ENCODE measurements at regions not wholly inside any gene's neighbourhood (a gene's known extent, or its start where the extent isn't known, plus 50 kb on each side); places are given as distances from the start of the nearest gene placed in this dataset.

DNA sequence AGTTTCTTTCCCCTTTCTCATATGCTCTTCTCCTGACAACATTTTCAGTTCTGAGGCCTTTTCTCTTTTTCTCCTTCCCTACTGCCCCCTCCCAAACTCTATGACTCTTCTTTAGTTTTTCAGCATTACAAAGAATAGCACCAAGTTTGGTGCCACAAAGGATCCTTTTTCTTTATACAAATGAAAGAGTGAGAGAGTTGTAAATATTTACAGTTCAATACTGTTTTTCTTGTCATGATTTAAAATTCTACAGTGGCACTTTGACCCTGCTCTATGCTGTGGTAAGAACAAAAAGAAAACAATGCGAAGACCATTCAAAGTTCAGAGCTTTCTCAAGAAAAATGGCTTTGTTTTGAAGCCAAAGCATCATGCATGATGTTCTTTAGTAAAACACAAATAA lies 667.9 kb upstream of the SGO1 start:
- TF ChIP-seq EZH2 (IDR thresholded peaks at IDR 0.05) (no peak), EZH2phosphoT487 (IDR thresholded peaks at IDR 0.05) (no peak)
- TF ChIP-seq, protein P1, sequence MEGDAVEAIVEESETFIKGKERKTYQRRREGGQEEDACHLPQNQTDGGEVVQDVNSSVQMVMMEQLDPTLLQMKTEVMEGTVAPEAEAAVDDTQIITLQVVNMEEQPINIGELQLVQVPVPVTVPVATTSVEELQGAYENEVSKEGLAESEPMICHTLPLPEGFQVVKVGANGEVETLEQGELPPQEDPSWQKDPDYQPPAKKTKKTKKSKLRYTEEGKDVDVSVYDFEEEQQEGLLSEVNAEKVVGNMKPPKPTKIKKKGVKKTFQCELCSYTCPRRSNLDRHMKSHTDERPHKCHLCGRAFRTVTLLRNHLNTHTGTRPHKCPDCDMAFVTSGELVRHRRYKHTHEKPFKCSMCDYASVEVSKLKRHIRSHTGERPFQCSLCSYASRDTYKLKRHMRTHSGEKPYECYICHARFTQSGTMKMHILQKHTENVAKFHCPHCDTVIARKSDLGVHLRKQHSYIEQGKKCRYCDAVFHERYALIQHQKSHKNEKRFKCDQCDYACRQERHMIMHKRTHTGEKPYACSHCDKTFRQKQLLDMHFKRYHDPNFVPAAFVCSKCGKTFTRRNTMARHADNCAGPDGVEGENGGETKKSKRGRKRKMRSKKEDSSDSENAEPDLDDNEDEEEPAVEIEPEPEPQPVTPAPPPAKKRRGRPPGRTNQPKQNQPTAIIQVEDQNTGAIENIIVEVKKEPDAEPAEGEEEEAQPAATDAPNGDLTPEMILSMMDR (IDR thresholded peaks at IDR 0.05) = no peak
